IMR-90 (cell line): ENCODE measurements at regions not wholly inside any gene's neighbourhood (a gene's known extent, or its start where the extent isn't known, plus 50 kb on each side); places are given as distances from the start of the nearest gene placed in this dataset.

Source experiments
- ATAC-seq: fragments of 200-7000 bp; cut with Tn5 transposase; 2 replicates; pipeline ENCODE4 v1.9.1; 2020; ENCODE audit warnings: low read depth, mild to moderate bottlenecking, moderate library complexity
- BruUV-seq: library from RNA; stranded (reverse); fragments of 400-500 nt; replicated peaks from 2 replicates; lab custom pipeline; 2021; lab: Mats Ljungman, UMichigan
- CTCF ChIA-PET: fragments of 300-600 bp; formaldehyde crosslinking; extraction: SDS; loops from one replicate; lab custom pipeline; 2021; ENCODE audit warnings: antibody characterized with exemption; lab: Yijun Ruan, JAX
- POLR2A ChIA-PET: fragments of 300-600 bp; sonication (Branson Sonifier 250); formaldehyde crosslinking; loops from one replicate; lab custom pipeline; 2022; ENCODE audit warnings: antibody characterized with exemption; ENCODE audit not compliant: unreplicated experiment; lab: Charles Lee
- DNase-seq: peaks from one replicate; pipeline ENCODE4 v3.0.0; 2013
- H2AFZ ChIP-seq: replicated peaks from 2 replicates; pipeline ENCODE3; 2013; ENCODE audit warnings: low read length, mild to moderate bottlenecking; ENCODE audit not compliant: poor library complexity
- H2AK5ac ChIP-seq: 2 replicates; pipeline ENCODE4 v1.6.1; 2013; ENCODE audit warnings: low read depth, low read length, inconsistent platforms
- H2AK9ac ChIP-seq: replicated peaks from 2 replicates; pipeline ENCODE3; 2013; ENCODE audit warnings: mild to moderate bottlenecking, low read depth, low read length, moderate library complexity; ENCODE audit not compliant: poor library complexity
- H2BK120ac ChIP-seq: 2 replicates; pipeline ENCODE4 v1.6.1; 2013; ENCODE audit warnings: low read depth, low read length, inconsistent platforms
- H2BK15ac ChIP-seq: 3 replicates; pipeline ENCODE4 v1.6.1; 2013; ENCODE audit warnings: low read depth, low read length, inconsistent platforms
- H2BK20ac ChIP-seq: 2 replicates; pipeline ENCODE4 v1.6.1; 2013; ENCODE audit warnings: low read depth, mild to moderate bottlenecking, inconsistent platforms, low read length, moderate library complexity
- H2BK5ac ChIP-seq: 2 replicates; pipeline ENCODE4 v1.6.1; 2013; ENCODE audit warnings: mild to moderate bottlenecking, low read depth, low read length, inconsistent platforms; ENCODE audit not compliant: poor library complexity, severe bottlenecking
- H3K14ac ChIP-seq: replicated peaks from 2 replicates; pipeline ENCODE4 v1.6.1; 2013; ENCODE audit warnings: low read depth, low read length, inconsistent platforms
- H3K18ac ChIP-seq: 2 replicates; pipeline ENCODE4 v1.6.1; 2013; ENCODE audit warnings: low read depth, low read length, control low read depth
- H3K23ac ChIP-seq: 2 replicates; pipeline ENCODE4 v1.6.1; 2013; ENCODE audit warnings: low read depth, low read length, inconsistent platforms
- H3K27ac ChIP-seq: 2 replicates; pipeline ENCODE4 v1.5.1; 2013; ENCODE audit warnings: mild to moderate bottlenecking, control low read depth, low read length; ENCODE audit not compliant: insufficient read depth
- H3K27me3 ChIP-seq: 2 replicates; pipeline ENCODE4 v1.6.1; 2013; ENCODE audit warnings: low read length; ENCODE audit not compliant: control insufficient read depth, insufficient read depth
- H3K36me3 ChIP-seq: 2 replicates; pipeline ENCODE4 v1.6.1; 2013; ENCODE audit warnings: low read length, mixed read lengths; ENCODE audit not compliant: control insufficient read depth, insufficient read depth
- H3K4ac ChIP-seq: 2 replicates; pipeline ENCODE4 v1.6.1; 2013; ENCODE audit warnings: low read depth, low read length, inconsistent platforms
- H3K4me1 ChIP-seq: 2 replicates; pipeline ENCODE4 v1.6.1; 2013; ENCODE audit warnings: low read length, mixed read lengths; ENCODE audit not compliant: control insufficient read depth, insufficient read depth
- H3K4me2 ChIP-seq: 2 replicates; pipeline ENCODE4 v1.6.1; 2013; ENCODE audit warnings: low read depth, mild to moderate bottlenecking, control low read depth, low read length, moderate library complexity
- H3K4me3 ChIP-seq: 2 replicates; pipeline ENCODE4 v1.5.1; 2013; ENCODE audit warnings: low read depth, mild to moderate bottlenecking, control low read depth, low read length, moderate library complexity; ENCODE audit not compliant: insufficient read depth
- H3K56ac ChIP-seq: 2 replicates; pipeline ENCODE4 v1.6.1; 2013; ENCODE audit warnings: low read length, inconsistent platforms; ENCODE audit not compliant: insufficient read depth; ENCODE audit errors: extremely low read depth
- H3K79me1 ChIP-seq, 2 experiments: 2 replicates each; pipeline ENCODE4 v1.6.1; 2013; ENCODE audit warnings: low read length in 2 of 2, inconsistent platforms in 1 of 2, low read depth in 1 of 2
- H3K9ac ChIP-seq: 2 replicates; pipeline ENCODE4 v1.6.1; 2013; ENCODE audit warnings: low read depth, low read length, control low read depth
- H3K9me1 ChIP-seq: 2 replicates; pipeline ENCODE4 v1.6.1; 2013; ENCODE audit warnings: low read length, inconsistent platforms; ENCODE audit not compliant: insufficient read depth
- H3K9me3 ChIP-seq: 2 replicates; pipeline ENCODE4 v1.6.1; 2013; ENCODE audit warnings: low read length; ENCODE audit not compliant: control insufficient read depth, insufficient read depth
- H4K20me1 ChIP-seq: 2 replicates; pipeline ENCODE4 v1.6.1; 2013; ENCODE audit warnings: low read length, inconsistent platforms; ENCODE audit not compliant: insufficient read depth
- H4K5ac ChIP-seq: 2 replicates; pipeline ENCODE4 v1.6.1; 2013; ENCODE audit warnings: mild to moderate bottlenecking, low read depth, low read length, control low read depth
- H4K8ac ChIP-seq, 2 experiments: 2 replicates each; pipeline ENCODE4 v1.6.1; 2013; ENCODE audit warnings: low read depth in 2 of 2, low read length in 2 of 2, control low read depth in 1 of 2, inconsistent platforms in 1 of 2
- H4K91ac ChIP-seq: 2 replicates; pipeline ENCODE4 v1.6.1; 2013; ENCODE audit warnings: low read depth, low read length, inconsistent platforms; ENCODE audit not compliant: insufficient read depth
- CEBPB ChIP-seq: IDR thresholded peaks from 2 replicates; pipeline ENCODE4 v1.6.1; 2012; ENCODE audit warnings: low read depth, low read length, improper control_type of control experiment
- FOS ChIP-seq: fragments of 150-350 bp; IDR thresholded peaks from 2 replicates; pipeline ENCODE4 v1.6.1; 2016; ENCODE audit warnings: low read depth, low read length
- NFE2L2 ChIP-seq: fragments of 150-350 bp; IDR thresholded peaks from 2 replicates; pipeline ENCODE4 v1.6.1; 2016; ENCODE audit warnings: low read depth, mild to moderate bottlenecking, low read length
- RCOR1 ChIP-seq: IDR thresholded peaks from 2 replicates; pipeline ENCODE4 v1.6.1; 2012; ENCODE audit warnings: mild to moderate bottlenecking, low read length, improper control_type of control experiment; ENCODE audit not compliant: insufficient replicate concordance
- SMC3 ChIP-seq: fragments of 150-350 bp; IDR thresholded peaks from 2 replicates; pipeline ENCODE4 v1.6.1; 2016; ENCODE audit warnings: low read depth, mild to moderate bottlenecking, antibody characterized with exemption, low read length, moderate library complexity
- WGBS, 2 experiments: methylation state at CpG; one replicate each; pipeline versions ENCODE4 v1.1.5 to v1.1.7; 2013; ENCODE audit warnings: missing lambda C conversion rate in 2 of 2; ENCODE audit not compliant: insufficient read length in 1 of 2; ENCODE audit errors: extremely low coverage in 2 of 2; 5-methylcytosine and 5-hydroxymethylcytosine counted together
- dilution Hi-C: fragments of 300-500 bp; cut with HindIII; formaldehyde crosslinking; loops from one replicate; pipeline ENCODE4 v1.14.3; 2018; ENCODE audit warnings: low sequenced_read_pairs; ENCODE audit not compliant: unreplicated experiment
- in situ Hi-C: fragments of 300-500 bp; cut with MboI; formaldehyde crosslinking; loops from 3 replicates; pipeline ENCODE4 v1.14.3; 2019; ENCODE audit warnings: low sequenced_read_pairs, inconsistent platforms, mixed read lengths
- intact Hi-C: fragments of 100-400 bp; cut with micrococcal nuclease; formaldehyde crosslinking; loops from 2 replicates; pipeline ENCODE4 v1.10.0; 2022
- TF ChIP-seq, protein P1 (sequence below): fragments of 150-350 bp; IDR thresholded peaks from 2 replicates; pipeline ENCODE4 v1.6.1; 2016; ENCODE audit warnings: low read depth, mild to moderate bottlenecking, low read length, moderate library complexity, borderline replicate concordance
- TF ChIP-seq, protein P2 (sequence below): conservative IDR thresholded peaks from 2 replicates; pipeline ENCODE4 v1.5.1; 2012; ENCODE audit warnings: mild to moderate bottlenecking, low read depth, low read length, improper control_type of control experiment

DNA sequence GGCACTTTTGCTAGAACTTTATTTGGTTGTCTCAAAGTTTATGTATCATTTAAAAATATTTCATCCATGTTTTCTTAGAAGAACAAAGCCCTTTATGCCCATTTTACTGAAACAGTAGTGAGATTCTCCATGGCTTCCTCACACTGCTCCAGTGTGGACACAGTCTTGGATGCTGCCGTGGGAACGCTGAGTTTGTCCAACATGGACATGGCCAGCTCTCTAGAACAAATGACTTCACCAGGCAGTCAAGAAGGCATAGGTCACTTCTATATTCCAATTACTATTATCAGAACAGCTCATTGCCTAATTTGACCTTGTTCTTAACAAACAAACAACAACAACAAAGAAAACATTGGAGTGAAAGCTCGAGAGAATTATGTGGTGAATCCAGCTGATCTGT, 414.1 kb upstream of the ID2 start:
- CTCF ChIA-PET = no interaction called here
- WGBS, 2 experiments = 80% methylated on average over 1 of the region's 3 CpGs; no CpG with 5 or more reads in 1 of the 2 experiments

More for the DNA sequence above, 414.1 kb upstream of the ID2 start:
- Histone ChIP-seq H3K27me3 (peaks cover 10% of the 10 kb centered on the region), H3K4ac (no peak overlapping the region), H3K14ac (no peak overlapping the region), H4K91ac (no peak overlapping the region), H4K5ac (no peak overlapping the region), H3K56ac (no peak overlapping the region), H2BK120ac (no peak overlapping the region), H2AFZ (no peak overlapping the region), H3K4me3 (no peak overlapping the region), H3K9me3 (no peaks in the 10 kb centered on the region), H3K4me2 (no peak overlapping the region), H2AK9ac (no peak overlapping the region), H4K20me1 (no peaks in the 10 kb centered on the region), H4K8ac (no peak overlapping the region), H3K9me1 (no peaks in the 10 kb centered on the region), H3K79me1 (no peaks in the 10 kb centered on the region), H3K9ac (no peak overlapping the region), H3K4me1 (no peaks in the 10 kb centered on the region), H2BK15ac (no peak overlapping the region), H2AK5ac (no peak overlapping the region), H3K36me3 (no peaks in the 10 kb centered on the region), H3K23ac (no peak overlapping the region), H3K27ac (no peak overlapping the region), H2BK20ac (no peak overlapping the region), H3K18ac (no peak overlapping the region), H2BK5ac (no peak overlapping the region)
- ATAC-seq (no peak), DNase-seq (no peak)
- intact Hi-C loops (no loop called here), in situ Hi-C loops (no loop called here), dilution Hi-C loops (no loop called here)
- TF ChIP-seq NFE2L2 (no peak), RCOR1 (no peak), CEBPB (no peak), FOS (no peak), SMC3 (no peak)
- TF ChIP-seq, protein P1, sequence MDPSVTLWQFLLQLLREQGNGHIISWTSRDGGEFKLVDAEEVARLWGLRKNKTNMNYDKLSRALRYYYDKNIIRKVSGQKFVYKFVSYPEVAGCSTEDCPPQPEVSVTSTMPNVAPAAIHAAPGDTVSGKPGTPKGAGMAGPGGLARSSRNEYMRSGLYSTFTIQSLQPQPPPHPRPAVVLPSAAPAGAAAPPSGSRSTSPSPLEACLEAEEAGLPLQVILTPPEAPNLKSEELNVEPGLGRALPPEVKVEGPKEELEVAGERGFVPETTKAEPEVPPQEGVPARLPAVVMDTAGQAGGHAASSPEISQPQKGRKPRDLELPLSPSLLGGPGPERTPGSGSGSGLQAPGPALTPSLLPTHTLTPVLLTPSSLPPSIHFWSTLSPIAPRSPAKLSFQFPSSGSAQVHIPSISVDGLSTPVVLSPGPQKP = no peak
- TF ChIP-seq, protein P2, sequence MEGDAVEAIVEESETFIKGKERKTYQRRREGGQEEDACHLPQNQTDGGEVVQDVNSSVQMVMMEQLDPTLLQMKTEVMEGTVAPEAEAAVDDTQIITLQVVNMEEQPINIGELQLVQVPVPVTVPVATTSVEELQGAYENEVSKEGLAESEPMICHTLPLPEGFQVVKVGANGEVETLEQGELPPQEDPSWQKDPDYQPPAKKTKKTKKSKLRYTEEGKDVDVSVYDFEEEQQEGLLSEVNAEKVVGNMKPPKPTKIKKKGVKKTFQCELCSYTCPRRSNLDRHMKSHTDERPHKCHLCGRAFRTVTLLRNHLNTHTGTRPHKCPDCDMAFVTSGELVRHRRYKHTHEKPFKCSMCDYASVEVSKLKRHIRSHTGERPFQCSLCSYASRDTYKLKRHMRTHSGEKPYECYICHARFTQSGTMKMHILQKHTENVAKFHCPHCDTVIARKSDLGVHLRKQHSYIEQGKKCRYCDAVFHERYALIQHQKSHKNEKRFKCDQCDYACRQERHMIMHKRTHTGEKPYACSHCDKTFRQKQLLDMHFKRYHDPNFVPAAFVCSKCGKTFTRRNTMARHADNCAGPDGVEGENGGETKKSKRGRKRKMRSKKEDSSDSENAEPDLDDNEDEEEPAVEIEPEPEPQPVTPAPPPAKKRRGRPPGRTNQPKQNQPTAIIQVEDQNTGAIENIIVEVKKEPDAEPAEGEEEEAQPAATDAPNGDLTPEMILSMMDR = no peak
- POLR2A ChIA-PET = no interaction called here
- BruUV-seq = no TSS peak
